SK-N-SH treated with all-trans-retinoic acid at 6 μM for 48 hours (cell line): ENCODE measurements at regions not wholly inside any gene's neighbourhood (a gene's known extent, or its start where the extent isn't known, plus 50 kb on each side); places are given as distances from the start of the nearest gene placed in this dataset.

Experiments
- ARNTL ChIP-seq: fragments of 450-650 bp; formaldehyde crosslinking; IDR thresholded peaks from 2 replicates; pipeline ENCODE4 v1.5.0; 2020; ENCODE audit warnings: low read depth, mild to moderate bottlenecking, moderate library complexity, borderline replicate concordance
- BACH2 ChIP-seq: fragments of 250-450 bp; sonication (Bioruptor Pico); IDR thresholded peaks from 2 replicates; pipeline ENCODE4 v1.9.0; 2021; ENCODE audit warnings: mild to moderate bottlenecking, borderline replicate concordance
- GLIS3 ChIP-seq: fragments of 250-450 bp; sonication (Bioruptor Pico); IDR thresholded peaks from 2 replicates; pipeline ENCODE4 v1.5.0; 2020; ENCODE audit warnings: mild to moderate bottlenecking, moderate library complexity
- RARB ChIP-seq: fragments of 250-450 bp; sonication (Bioruptor Pico); IDR thresholded peaks from 2 replicates; pipeline ENCODE4 v1.8.0; 2021; ENCODE audit warnings: mild to moderate bottlenecking, moderate library complexity
- ZFP30 ChIP-seq: fragments of 450-650 bp; formaldehyde crosslinking; IDR thresholded peaks from 2 replicates; pipeline ENCODE4 v1.5.0; 2022; ENCODE audit warnings: mild to moderate bottlenecking, moderate library complexity
- ZNF565 ChIP-seq: fragments of 450-650 bp; formaldehyde crosslinking; conservative IDR thresholded peaks from 2 replicates; pipeline ENCODE4 v1.5.0; 2020; ENCODE audit warnings: low read depth, mild to moderate bottlenecking, moderate library complexity
- ZNF70 ChIP-seq: fragments of 450-650 bp; formaldehyde crosslinking; IDR thresholded peaks from 2 replicates; pipeline ENCODE4 v1.5.0; 2020; ENCODE audit warnings: mild to moderate bottlenecking, moderate library complexity
- TF ChIP-seq, protein P1 (sequence below): fragments of 250-450 bp; sonication (Bioruptor Pico); IDR thresholded peaks from 2 replicates; pipeline ENCODE4 v1.5.1; 2021; ENCODE audit warnings: mild to moderate bottlenecking, moderate library complexity
- TF ChIP-seq, protein P2 (sequence below): fragments of 250-450 bp; sonication (Bioruptor Pico); IDR thresholded peaks from 2 replicates; pipeline ENCODE4 v1.8.0; 2021; ENCODE audit warnings: low read depth, mild to moderate bottlenecking, moderate library complexity, borderline replicate concordance

DNA sequence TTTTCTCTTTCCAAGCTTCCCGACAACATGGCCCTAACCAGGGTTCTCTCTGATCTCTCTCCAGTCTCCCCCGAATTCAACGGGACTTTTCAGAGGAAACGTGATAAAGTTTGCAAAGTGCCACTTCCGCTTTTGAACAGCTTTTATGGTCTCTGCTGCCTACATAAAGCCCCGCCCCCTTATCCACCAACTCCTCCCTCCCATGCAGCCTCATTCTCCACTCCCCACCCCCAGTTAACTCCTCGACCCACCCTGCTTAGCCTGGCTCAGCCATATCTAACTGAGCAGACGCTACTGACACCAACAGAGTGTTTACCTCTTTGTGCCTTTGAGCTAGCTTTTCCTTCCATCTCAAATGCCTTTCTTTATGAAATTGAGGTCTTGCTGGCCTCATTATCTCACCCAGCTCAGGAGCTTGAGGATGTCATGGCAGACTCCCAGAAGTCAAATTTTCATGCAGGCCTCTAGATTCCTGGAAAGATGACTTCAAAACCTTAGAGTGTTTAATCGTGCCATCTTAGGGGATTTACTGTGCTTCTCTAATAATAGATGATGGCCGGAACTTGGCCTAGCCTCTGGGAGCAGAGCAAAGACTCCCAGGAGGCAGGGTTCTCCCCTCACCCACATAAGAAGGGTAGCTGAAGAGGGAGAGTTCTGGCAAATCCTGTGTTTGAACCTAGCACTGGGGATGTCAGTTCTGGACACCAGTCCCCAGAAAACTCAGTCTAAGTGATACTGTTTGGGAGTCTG is 606.0 kb downstream of the BCOR start:
- TF ChIP-seq RARB (CRISPR knock-in tag) (no peak), BACH2 (CRISPR knock-in tag) (no peak), ARNTL (CRISPR knock-in tag) (no peak), GLIS3 (CRISPR knock-in tag) (no peak), ZNF565 (CRISPR knock-in tag) (no peak), ZFP30 (CRISPR knock-in tag) (no peak), ZNF70 (CRISPR knock-in tag) (no peak)
- TF ChIP-seq, protein P1, sequence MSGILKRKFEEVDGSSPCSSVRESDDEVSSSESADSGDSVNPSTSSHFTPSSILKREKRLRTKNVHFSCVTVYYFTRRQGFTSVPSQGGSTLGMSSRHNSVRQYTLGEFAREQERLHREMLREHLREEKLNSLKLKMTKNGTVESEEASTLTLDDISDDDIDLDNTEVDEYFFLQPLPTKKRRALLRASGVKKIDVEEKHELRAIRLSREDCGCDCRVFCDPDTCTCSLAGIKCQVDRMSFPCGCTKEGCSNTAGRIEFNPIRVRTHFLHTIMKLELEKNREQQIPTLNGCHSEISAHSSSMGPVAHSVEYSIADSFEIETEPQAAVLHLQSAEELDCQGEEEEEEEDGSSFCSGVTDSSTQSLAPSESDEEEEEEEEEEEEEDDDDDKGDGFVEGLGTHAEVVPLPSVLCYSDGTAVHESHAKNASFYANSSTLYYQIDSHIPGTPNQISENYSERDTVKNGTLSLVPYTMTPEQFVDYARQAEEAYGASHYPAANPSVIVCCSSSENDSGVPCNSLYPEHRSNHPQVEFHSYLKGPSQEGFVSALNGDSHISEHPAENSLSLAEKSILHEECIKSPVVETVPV = no peak
- TF ChIP-seq, protein P2, sequence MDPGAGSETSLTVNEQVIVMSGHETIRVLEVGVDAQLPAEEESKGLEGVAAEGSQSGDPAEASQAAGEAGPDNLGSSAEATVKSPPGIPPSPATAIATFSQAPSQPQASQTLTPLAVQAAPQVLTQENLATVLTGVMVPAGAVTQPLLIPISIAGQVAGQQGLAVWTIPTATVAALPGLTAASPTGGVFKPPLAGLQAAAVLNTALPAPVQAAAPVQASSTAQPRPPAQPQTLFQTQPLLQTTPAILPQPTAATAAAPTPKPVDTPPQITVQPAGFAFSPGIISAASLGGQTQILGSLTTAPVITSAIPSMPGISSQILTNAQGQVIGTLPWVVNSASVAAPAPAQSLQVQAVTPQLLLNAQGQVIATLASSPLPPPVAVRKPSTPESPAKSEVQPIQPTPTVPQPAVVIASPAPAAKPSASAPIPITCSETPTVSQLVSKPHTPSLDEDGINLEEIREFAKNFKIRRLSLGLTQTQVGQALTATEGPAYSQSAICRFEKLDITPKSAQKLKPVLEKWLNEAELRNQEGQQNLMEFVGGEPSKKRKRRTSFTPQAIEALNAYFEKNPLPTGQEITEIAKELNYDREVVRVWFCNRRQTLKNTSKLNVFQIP (CRISPR knock-in tag) = no peak
